OCI-LY3 (cell line): ENCODE measurements at regions not wholly inside any gene's neighbourhood (a gene's known extent, or its start where the extent isn't known, plus 50 kb on each side); places are given as distances from the start of the nearest gene placed in this dataset.

Experiments used
- CTCF ChIP-seq: fragments of 200-600, 300-600 bp; sonication (generic); IDR thresholded peaks from 2 replicates; pipeline ENCODE4 v1.5.1; 2014; ENCODE audit warnings: antibody characterized with exemption, low read length, low read depth
- EZH2phosphoT487 ChIP-seq: fragments of 200-600 bp; shearing (Covaris generic); IDR thresholded peaks from 2 replicates; pipeline ENCODE4 v1.6.1; 2018; ENCODE audit warnings: antibody characterized with exemption, mixed run types, low read depth

DNA sequence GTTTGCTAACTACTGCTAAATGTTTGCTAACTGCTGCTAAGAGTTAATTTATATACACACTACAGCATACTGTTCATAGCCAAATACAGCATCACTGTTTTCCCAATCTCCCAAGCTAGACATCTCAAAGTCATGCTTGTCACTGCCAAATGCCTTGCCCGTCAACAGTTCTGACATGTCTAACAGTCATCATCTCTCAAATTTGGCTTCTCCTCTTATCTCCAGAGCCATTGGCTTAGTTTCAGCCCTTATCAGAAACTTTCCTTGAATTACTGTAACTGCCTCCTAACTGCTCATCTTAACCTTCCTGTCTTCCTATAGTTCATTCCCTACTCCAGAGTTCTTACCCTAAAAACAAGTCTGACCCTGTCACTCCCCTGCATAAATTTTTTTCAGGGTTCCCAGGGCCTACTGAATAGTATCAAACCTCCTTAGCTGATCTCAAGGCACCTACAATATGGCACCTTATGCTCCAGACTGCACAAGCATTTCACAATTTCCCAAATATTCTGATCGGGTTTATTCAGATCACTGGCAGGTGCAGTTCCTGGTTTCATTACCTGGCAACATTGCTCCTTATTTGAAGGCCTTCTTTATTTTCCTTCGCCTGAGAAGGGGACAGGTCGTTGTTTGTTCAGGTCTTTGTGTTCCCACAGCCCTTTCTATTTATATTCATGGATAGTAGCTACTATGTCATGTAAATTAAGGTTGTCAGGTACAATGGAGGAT is 55.9 kb upstream of the ANKRD55 start:
- no peak for TF ChIP-seq CTCF
- TF ChIP-seq EZH2phosphoT487: no peak
